K562 (cell line): ENCODE measurements at regions not wholly inside any gene's neighbourhood (a gene's known extent, or its start where the extent isn't known, plus 50 kb on each side); places are given as distances from the start of the nearest gene placed in this dataset.
"Not testable (repeated sequence)": the region's sequence is repeated elsewhere in the genome, so short reads cannot be mapped to it uniquely, and the experiment has no call there.

Experiments
- ATAC-seq: fragments of 200-7000 bp; cut with Tn5 transposase; 3 replicates; pipeline ENCODE4 v1.9.1; 2020; ENCODE audit warnings: moderate library complexity
- BruUV-seq: library from RNA; stranded (reverse); fragments of 400-500 nt; replicated peaks from 2 replicates; lab custom pipeline; 2021; lab: Mats Ljungman, UMichigan
- CTCF ChIA-PET: fragments of 300-600 bp; formaldehyde crosslinking; extraction: SDS; loops from one replicate; lab custom pipeline; 2021; ENCODE audit warnings: low intra/inter-chr PET ratio; lab: Yijun Ruan, JAX
- POLR2A ChIA-PET: fragments of 300-600, 350-650 bp; sonication (Branson Sonifier 250); formaldehyde crosslinking; extraction: SDS; loops from one replicate; lab custom pipeline; 2021; ENCODE audit warnings: antibody characterized with exemption, inconsistent platforms; lab: Yijun Ruan, JAX
- DNase-seq, 4 experiments: peaks; one replicate each; pipeline versions ENCODE4 v3.0.0 to v3.0.0-alpha.2; 2011 to 2018; ENCODE audit warnings: low spot score in 3 of 4, mixed read lengths in 3 of 4; ENCODE audit errors: extremely low read depth in 1 of 4
- FAIRE-seq: peaks from 2 replicates; lab custom pipeline; 2011; peaks lifted over from hg19 to GRCh38; lab: Jason Lieb, UNC
- H2AFZ ChIP-seq: 2 replicates; pipeline ENCODE4 v1.6.0; 2011; ENCODE audit warnings: low read depth, low read length, control low read depth, inconsistent platforms
- H3K27ac ChIP-seq: fragments of 200-600 bp; 3 replicates; pipeline ENCODE4 v1.8.0; 2011; ENCODE audit warnings: low read depth, mild to moderate bottlenecking, control low read depth, inconsistent platforms, low read length, moderate library complexity, mixed read lengths; ENCODE audit errors: extremely low read depth
- H3K27me3 ChIP-seq, 2 experiments: fragments of 300-600 bp in 1 of 2; 2 replicates in 1 of 2; 3 replicates in 1 of 2; pipeline versions ENCODE4 v1.6.0 to v1.8.0; 2011; ENCODE audit warnings: inconsistent platforms in 2 of 2, low read length in 2 of 2, mild to moderate bottlenecking in 1 of 2, mixed read lengths in 1 of 2, moderate library complexity in 1 of 2; ENCODE audit not compliant: control insufficient read depth in 2 of 2, insufficient read depth in 2 of 2
- H3K36me3 ChIP-seq: fragments of 300-600 bp; 3 replicates; pipeline ENCODE4 v1.8.0; 2011; ENCODE audit warnings: mild to moderate bottlenecking, low read length, inconsistent platforms; ENCODE audit not compliant: control insufficient read depth, insufficient read depth
- H3K4me1 ChIP-seq, 2 experiments: fragments of 200-600 bp in 1 of 2; replicated peaks in 1 of 2; 2 replicates in 1 of 2; 3 replicates in 1 of 2; pipeline versions ENCODE4 v1.5.1 to v1.8.0; 2011; ENCODE audit warnings: inconsistent platforms in 2 of 2, low read length in 2 of 2, mild to moderate bottlenecking in 1 of 2, mixed read lengths in 1 of 2, moderate library complexity in 1 of 2; ENCODE audit not compliant: control insufficient read depth in 2 of 2, insufficient read depth in 2 of 2
- H3K4me2 ChIP-seq: 2 replicates; pipeline ENCODE4 v1.6.1; 2011; ENCODE audit warnings: low read length, control low read depth, inconsistent platforms, mixed read lengths; ENCODE audit not compliant: insufficient read depth
- H3K4me3 ChIP-seq: fragments of 200-600 bp; sonication (generic), shearing (Covaris generic); 2 replicates; pipeline ENCODE4 v1.5.1; 2016; ENCODE audit warnings: control low read depth, inconsistent platforms
- H3K79me2 ChIP-seq: fragments of 200-600 bp; 3 replicates; pipeline ENCODE4 v1.8.0; 2011; ENCODE audit warnings: low read length, inconsistent platforms; ENCODE audit not compliant: control insufficient read depth, insufficient read depth
- H3K9ac ChIP-seq, 2 experiments: 2 replicates each; pipeline versions ENCODE4 v1.6.0 to v1.6.1; 2011; ENCODE audit warnings: low read depth in 2 of 2, low read length in 2 of 2, control low read depth in 1 of 2, inconsistent platforms in 1 of 2, mild to moderate bottlenecking in 1 of 2, mixed read lengths in 1 of 2; ENCODE audit not compliant: insufficient read depth in 1 of 2
- H3K9me1 ChIP-seq: one replicate; pipeline ENCODE4 v1.6.0; 2011; ENCODE audit warnings: inconsistent platforms, mild to moderate bottlenecking, low read length, moderate library complexity; ENCODE audit not compliant: control insufficient read depth, insufficient read depth
- H3K9me3 ChIP-seq: replicated peaks from 2 replicates; pipeline ENCODE4 v1.5.1; 2011; ENCODE audit warnings: low read depth, low read length, inconsistent platforms; ENCODE audit not compliant: control insufficient read depth, insufficient read depth
- H4K20me1 ChIP-seq: replicated peaks from 2 replicates; pipeline ENCODE4 v1.6.1; 2011; ENCODE audit warnings: low read length, inconsistent platforms, mixed read lengths; ENCODE audit not compliant: control insufficient read depth, insufficient read depth
- ARID4B ChIP-seq: sonication (generic); formaldehyde crosslinking; IDR thresholded peaks from 2 replicates; pipeline ENCODE4 v1.8.0; 2022; ENCODE audit warnings: mild to moderate bottlenecking, missing genetic modification reagents
- ESRRA ChIP-seq: fragments of 450-650 bp; IDR thresholded peaks from 2 replicates; pipeline ENCODE4 v1.6.1; 2014; ENCODE audit warnings: low read depth, mild to moderate bottlenecking, moderate library complexity, borderline replicate concordance
- NCOA6 ChIP-seq: fragments of 450-650 bp; IDR thresholded peaks from 2 replicates; pipeline ENCODE4 v1.6.1; 2017; ENCODE audit warnings: mild to moderate bottlenecking
- SMAD2 ChIP-seq: fragments of 150-350 bp; IDR thresholded peaks from 2 replicates; pipeline ENCODE4 v1.6.1; 2014; ENCODE audit warnings: low read depth, mild to moderate bottlenecking, low read length
- TCF7L2 ChIP-seq: fragments of 150-350 bp; IDR thresholded peaks from 2 replicates; pipeline ENCODE4 v1.6.1; 2016; ENCODE audit warnings: low read depth, mild to moderate bottlenecking, low read length, moderate library complexity
- WGBS: fragments of 100-300 bp; shearing (Covaris generic); methylation state at CpG from one replicate; pipeline ENCODE4 v1.1.6; 2016; ENCODE audit warnings: low coverage, mixed read lengths; ENCODE audit not compliant: insufficient coverage; ENCODE audit errors: missing lambda C conversion rate; 5-methylcytosine and 5-hydroxymethylcytosine counted together
- in situ Hi-C: fragments of 300-500 bp; cut with MboI; formaldehyde crosslinking; loops from 4 replicates; pipeline ENCODE4 v1.15.0; 2018; ENCODE audit warnings: inconsistent platforms, mixed read lengths
- intact Hi-C: fragments of 100-400 bp; cut with micrococcal nuclease; formaldehyde crosslinking; loops from 2 replicates; pipeline ENCODE4 v1.14.2; 2022

- TF ChIP-seq ARID4B (CRISPR knock-in tag) (no peak), SMAD2 (no peak), TCF7L2 (no peak), ESRRA (no peak), NCOA6 (no peak)
Measured at GRCh38 chr1:213796525-213796924, 191.2 kb upstream of the PROX1 start (continued).

- H3K4me2 ChIP-seq, H3K9me1 ChIP-seq, H3K9me3 ChIP-seq, intact Hi-C loops, H3K4me3 ChIP-seq, H4K20me1 ChIP-seq, H3K27ac ChIP-seq, in situ Hi-C loops, H2AFZ ChIP-seq, H3K36me3 ChIP-seq, ATAC-seq, CTCF ChIA-PET, BruUV-seq, H3K9ac ChIP-seq, H3K79me2 ChIP-seq, H3K27me3 ChIP-seq, POLR2A ChIA-PET, FAIRE-seq, DNase-seq, H3K4me1 ChIP-seq: not testable (repeated sequence)
- WGBS = 3% methylated on average over 6 of the region's 7 CpGs
Measured at GRCh38 chr1:213808288-213808687, 179.5 kb upstream of the PROX1 start.
